Neuron (in vitro differentiated cells): ENCODE measurements at regions not wholly inside any gene's neighbourhood (a gene's known extent, or its start where the extent isn't known, plus 50 kb on each side); places are given as distances from the start of the nearest gene placed in this dataset.
A peak's percentile ranks its signal among the peaks of the same experiment; 100 is the strongest.

ENCODE experiments used
- H2AFZ ChIP-seq: one replicate; pipeline ENCODE4 v1.6.1; 2013; ENCODE audit warnings: low read depth, mild to moderate bottlenecking, inconsistent platforms, low read length, moderate library complexity
- H3K27me3 ChIP-seq: one replicate; pipeline ENCODE4 v1.6.1; 2013; ENCODE audit warnings: low read length; ENCODE audit not compliant: insufficient read depth
- H3K36me3 ChIP-seq: one replicate; pipeline ENCODE4 v1.6.1; 2013; ENCODE audit warnings: low read length; ENCODE audit not compliant: insufficient read depth
- H3K4me1 ChIP-seq: one replicate; pipeline ENCODE4 v1.6.1; 2013; ENCODE audit warnings: low read length; ENCODE audit not compliant: insufficient read depth
- H3K4me3 ChIP-seq: 2 replicates; pipeline ENCODE4 v1.5.1; 2013; ENCODE audit warnings: mild to moderate bottlenecking, low read length, moderate library complexity
- H3K9me3 ChIP-seq: one replicate; pipeline ENCODE4 v1.6.1; 2013; ENCODE audit warnings: low read length

- H2AFZ ChIP-seq = peak overlapping the region; percentile 19
- H3K27me3 ChIP-seq = no peaks in the 10 kb centered on the region
- H3K36me3 ChIP-seq = no peaks in the 10 kb centered on the region
- H3K4me3 ChIP-seq = no peak overlapping the region
- H3K9me3 ChIP-seq = no peaks in the 10 kb centered on the region
- no peaks in the 10 kb centered on the region for H3K4me1 ChIP-seq
These were observed 617.9 kb upstream of the GRM3 start for GRCh38 chr7:86025807-86026206.

GRCh38 chr7:86013662-86014061, 630.0 kb upstream of the GRM3 start:
- H3K9me3 ChIP-seq = no peaks in the 10 kb centered on the region
- H2AFZ ChIP-seq = no peak overlapping the region
- H3K36me3 ChIP-seq = no peaks in the 10 kb centered on the region
- H3K4me1 ChIP-seq = no peaks in the 10 kb centered on the region
- H3K4me3 ChIP-seq = no peak overlapping the region
- H3K27me3 ChIP-seq = no peaks in the 10 kb centered on the region

GRCh38 chr7:86012971-86013370, 630.7 kb upstream of the GRM3 start:
- H3K9me3 ChIP-seq = no peaks in the 10 kb centered on the region
- no peaks in the 10 kb centered on the region for H3K27me3 ChIP-seq
- no peaks in the 10 kb centered on the region for H3K36me3 ChIP-seq
- H2AFZ ChIP-seq = no peak overlapping the region
- H3K4me1 ChIP-seq = no peaks in the 10 kb centered on the region
- H3K4me3 ChIP-seq = no peak overlapping the region

GRCh38 chr7:86008898-86009297, 634.8 kb upstream of the GRM3 start:
- H2AFZ ChIP-seq = no peak overlapping the region

GRCh38 chr7:86006909-86007308, 636.8 kb upstream of the GRM3 start:
- Histone ChIP-seq H3K36me3 (no peaks in the 10 kb centered on the region), H3K4me1 (no peaks in the 10 kb centered on the region), H3K4me3 (no peak overlapping the region), H3K9me3 (peaks cover 5% of the 10 kb centered on the region), H2AFZ (no peak overlapping the region), H3K27me3 (no peaks in the 10 kb centered on the region)

More at GRCh38 chr7:86008898-86009297, 634.8 kb upstream of the GRM3 start:
- Histone ChIP-seq H3K4me1 (no peaks in the 10 kb centered on the region), H3K27me3 (no peaks in the 10 kb centered on the region), H3K4me3 (no peak overlapping the region), H3K36me3 (no peaks in the 10 kb centered on the region), H3K9me3 (no peaks in the 10 kb centered on the region)

- H3K9me3 ChIP-seq = peaks cover 5% of the 10 kb centered on the region
- no peak overlapping the region for H2AFZ ChIP-seq
- no peaks in the 10 kb centered on the region for H3K36me3 ChIP-seq
- no peaks in the 10 kb centered on the region for H3K4me1 ChIP-seq
- H3K4me3 ChIP-seq = no peak overlapping the region
- no peaks in the 10 kb centered on the region for H3K27me3 ChIP-seq
These were observed 640.9 kb upstream of the GRM3 start for GRCh38 chr7:86002858-86003257.

- H2AFZ ChIP-seq = no peak overlapping the region
- no peaks in the 10 kb centered on the region for H3K4me1 ChIP-seq
- H3K4me3 ChIP-seq = no peak overlapping the region
- no peaks in the 10 kb centered on the region for H3K36me3 ChIP-seq
- no peaks in the 10 kb centered on the region for H3K9me3 ChIP-seq
- no peaks in the 10 kb centered on the region for H3K27me3 ChIP-seq
These were observed 646.2 kb upstream of the GRM3 start for GRCh38 chr7:85997515-85997914.

- Histone ChIP-seq H3K4me1 (no peaks in the 10 kb centered on the region), H3K27me3 (no peaks in the 10 kb centered on the region), H3K9me3 (no peaks in the 10 kb centered on the region), H2AFZ (no peak overlapping the region), H3K36me3 (no peaks in the 10 kb centered on the region), H3K4me3 (no peak overlapping the region)
These were observed 648.6 kb upstream of the GRM3 start for GRCh38 chr7:85995101-85995500.

- no peak overlapping the region for H3K4me3 ChIP-seq
- no peak overlapping the region for H2AFZ ChIP-seq
- no peaks in the 10 kb centered on the region for H3K9me3 ChIP-seq
- H3K27me3 ChIP-seq = no peaks in the 10 kb centered on the region
- H3K36me3 ChIP-seq = no peaks in the 10 kb centered on the region
- no peaks in the 10 kb centered on the region for H3K4me1 ChIP-seq
These were observed 663.0 kb upstream of the GRM3 start for GRCh38 chr7:85980740-85981139.

- Histone ChIP-seq H3K4me1 (no peaks in the 10 kb centered on the region), H2AFZ (no peak overlapping the region), H3K9me3 (no peaks in the 10 kb centered on the region), H3K36me3 (no peaks in the 10 kb centered on the region), H3K27me3 (no peaks in the 10 kb centered on the region), H3K4me3 (no peak overlapping the region)
These were observed 669.5 kb upstream of the GRM3 start for GRCh38 chr7:85974176-85974575.

GRCh38 chr7:85972504-85973141, 671.1 kb upstream of the GRM3 start:
- no peaks in the 10 kb centered on the region for H3K36me3 ChIP-seq
- H3K9me3 ChIP-seq = no peaks in the 10 kb centered on the region
- H3K27me3 ChIP-seq = no peaks in the 10 kb centered on the region
- no peak overlapping the region for H2AFZ ChIP-seq
- no peaks in the 10 kb centered on the region for H3K4me1 ChIP-seq
- no peak overlapping the region for H3K4me3 ChIP-seq

GRCh38 chr7:85954961-85955360, 688.7 kb upstream of the GRM3 start:
- Histone ChIP-seq H3K4me1 (no peaks in the 10 kb centered on the region), H3K27me3 (no peaks in the 10 kb centered on the region), H3K9me3 (no peaks in the 10 kb centered on the region), H2AFZ (no peak overlapping the region), H3K36me3 (no peaks in the 10 kb centered on the region), H3K4me3 (no peak overlapping the region)

- H3K4me3 ChIP-seq = no peak overlapping the region
- H3K36me3 ChIP-seq = no peaks in the 10 kb centered on the region
- H3K4me1 ChIP-seq = no peaks in the 10 kb centered on the region
- no peaks in the 10 kb centered on the region for H3K27me3 ChIP-seq
- no peak overlapping the region for H2AFZ ChIP-seq
- no peaks in the 10 kb centered on the region for H3K9me3 ChIP-seq
These were observed 692.8 kb upstream of the GRM3 start for GRCh38 chr7:85950871-85951270.

GRCh38 chr7:85950418-85950817, 693.3 kb upstream of the GRM3 start:
- Histone ChIP-seq H3K9me3 (no peaks in the 10 kb centered on the region), H3K4me1 (no peaks in the 10 kb centered on the region), H2AFZ (no peak overlapping the region), H3K4me3 (no peak overlapping the region), H3K36me3 (no peaks in the 10 kb centered on the region), H3K27me3 (no peaks in the 10 kb centered on the region)
